NCI-H1436 treated with DMSO at 0.1 percent for 48 hours (cell line): ENCODE measurements at regions not wholly inside any gene's neighbourhood (a gene's known extent, or its start where the extent isn't known, plus 50 kb on each side); places are given as distances from the start of the nearest gene placed in this dataset.

Source experiments
- DNase-seq: peaks from one replicate; lab custom pipeline; 2025; lab: John Stamatoyannopoulos, UW

DNA sequence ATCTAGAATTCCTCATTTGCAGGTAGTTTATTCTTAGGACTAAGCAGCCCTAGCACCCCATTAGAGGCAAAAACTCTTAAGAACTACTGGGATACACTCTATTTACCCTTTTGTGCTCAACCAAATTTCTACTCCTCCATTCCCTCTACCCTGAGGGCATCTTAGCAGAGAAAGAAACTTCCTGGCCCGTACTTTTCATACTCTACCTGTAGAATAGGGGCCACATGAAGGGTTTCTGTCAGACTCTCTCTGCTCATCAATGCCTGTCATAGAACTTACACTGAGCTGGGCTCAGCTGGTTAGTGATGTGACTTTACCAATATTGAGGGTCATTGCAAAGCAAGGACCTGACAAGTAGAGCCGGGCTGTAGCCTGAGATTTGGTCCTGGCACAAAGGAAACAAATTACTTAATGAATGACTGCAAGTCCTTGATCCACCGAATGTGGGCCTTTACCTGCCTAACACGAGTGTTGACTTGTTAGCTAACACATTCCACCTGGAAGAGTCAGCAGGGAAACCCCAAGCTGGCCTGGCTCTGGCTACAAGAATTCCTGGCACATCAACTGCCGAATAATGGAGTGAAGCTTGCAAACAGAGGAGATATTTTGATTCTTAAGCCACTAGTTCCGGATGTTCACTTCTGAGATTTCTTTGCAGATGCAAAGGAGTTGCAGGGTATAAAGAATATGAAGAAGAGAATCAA, 280.5 kb upstream of the JAG1 start:
- no peak for DNase-seq

DNA sequence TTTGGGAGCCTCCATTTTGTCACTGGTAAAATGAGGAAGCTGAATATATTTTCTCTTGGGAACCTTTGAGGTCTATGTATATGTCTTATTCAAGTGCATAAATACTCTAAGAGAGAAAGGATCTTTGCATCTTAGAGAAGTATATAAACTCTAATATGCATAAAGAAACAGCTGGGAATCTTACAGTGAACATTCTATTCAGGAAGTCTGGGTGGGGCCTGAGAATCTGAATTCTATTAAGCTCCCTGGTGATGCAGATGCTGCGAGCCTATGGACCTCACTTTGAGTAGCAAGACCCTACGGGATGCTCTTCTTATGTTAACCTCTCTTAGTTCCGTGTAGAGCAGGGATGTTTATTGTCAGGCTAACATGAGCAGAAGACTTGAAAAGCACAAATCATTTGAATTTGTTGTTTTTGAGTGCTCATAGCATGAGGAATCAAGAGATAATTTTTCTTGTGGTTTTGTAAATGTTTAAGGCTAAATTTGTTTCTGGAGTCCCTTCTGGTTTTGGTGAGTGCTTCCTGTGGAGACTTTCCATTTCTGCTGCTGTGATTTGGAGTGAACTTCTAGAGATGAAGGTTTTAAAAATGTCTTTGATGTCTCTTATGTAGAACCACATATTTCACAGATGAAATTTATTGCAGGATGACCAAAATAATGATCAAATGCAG, 281.2 kb upstream of the JAG1 start:
- DNase-seq: no peak

DNA sequence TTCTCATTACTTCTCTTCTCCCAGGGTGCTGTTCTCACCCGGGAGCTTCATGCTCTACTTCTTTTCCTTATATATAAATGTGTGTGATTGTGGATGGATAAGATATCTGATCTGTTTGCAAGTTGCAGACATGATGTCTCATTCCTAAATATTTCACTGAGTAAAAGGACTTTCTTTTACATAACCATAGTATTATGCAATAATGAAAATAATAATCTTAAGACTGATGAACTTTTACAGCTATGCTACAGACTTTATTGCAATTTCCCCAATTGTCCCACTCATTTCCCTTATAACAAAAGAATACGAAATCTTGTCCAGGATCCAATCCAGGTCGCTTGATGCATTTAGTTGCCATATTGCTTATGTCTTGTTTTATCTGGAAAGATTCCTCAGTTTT, 284.5 kb upstream of the JAG1 start:
- no peak for DNase-seq

DNA sequence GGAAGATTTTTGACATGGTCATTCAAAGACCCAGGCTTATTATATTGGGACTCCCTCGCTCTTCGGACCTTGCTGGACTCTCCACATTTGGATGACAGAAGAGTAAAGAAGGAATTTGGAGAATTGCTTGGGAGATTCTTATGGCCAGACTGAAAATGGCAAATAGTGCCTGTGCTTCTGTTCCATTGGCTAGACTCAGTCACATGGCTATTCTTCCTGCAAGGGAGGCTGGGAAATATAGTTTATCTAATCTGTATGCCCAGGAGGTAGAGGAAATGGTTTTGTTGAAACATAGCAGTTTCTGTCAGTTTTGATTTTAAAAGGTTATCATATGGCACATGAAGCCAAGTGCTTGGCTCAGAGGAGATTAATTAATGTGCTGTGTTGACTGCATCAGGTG, 286.6 kb upstream of the JAG1 start:
- no peak for DNase-seq

DNA sequence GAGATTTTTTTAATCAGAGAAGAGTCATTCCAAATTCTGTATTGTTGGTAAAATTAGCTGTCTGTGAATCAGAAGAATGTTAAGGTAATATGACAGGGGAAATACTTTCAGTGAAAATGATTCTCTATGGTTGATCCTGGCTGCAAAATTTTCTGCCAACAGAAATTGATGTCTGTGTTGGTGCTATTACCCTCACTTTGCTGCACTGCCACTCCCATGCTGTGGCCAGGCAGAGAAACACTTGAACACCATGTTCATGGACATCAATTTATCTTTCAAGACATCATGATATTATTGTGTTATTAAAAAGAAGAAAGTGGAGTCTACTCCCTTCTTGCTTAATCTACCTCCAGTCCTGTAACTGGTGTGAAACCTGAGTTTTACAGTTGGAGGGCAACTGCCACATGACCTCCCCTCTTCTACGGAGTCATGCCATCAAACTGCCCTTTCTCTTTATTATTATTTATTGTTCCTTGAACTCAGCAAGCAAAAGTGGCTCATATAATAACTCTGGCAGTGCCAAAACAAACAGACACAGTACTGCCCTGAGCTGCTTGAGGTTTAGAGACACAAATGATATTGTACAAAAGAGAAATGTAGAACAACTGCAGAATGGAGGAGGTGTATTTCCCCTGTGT, 288.0 kb upstream of the JAG1 start:
- no peak for DNase-seq

DNA sequence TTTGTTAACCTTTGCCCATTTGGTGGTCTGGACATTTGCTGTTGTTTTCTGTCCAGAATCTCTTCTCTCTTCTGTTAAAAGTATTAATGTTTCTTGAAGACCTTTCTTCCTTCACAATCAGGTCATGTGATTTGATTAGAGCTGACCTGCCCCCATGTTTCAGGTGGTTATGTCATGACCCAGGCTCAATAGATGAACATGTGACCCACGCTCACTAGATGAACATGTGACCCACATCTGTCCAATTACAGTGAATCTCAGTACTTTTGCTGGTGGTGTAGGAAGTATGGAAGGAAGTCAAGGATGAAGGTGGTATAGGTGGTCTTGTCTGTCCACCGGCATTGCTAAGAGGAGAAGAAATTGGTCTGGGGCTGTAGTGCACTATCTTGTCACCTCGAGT, 289.1 kb upstream of the JAG1 start:
- DNase-seq: no peak

DNA sequence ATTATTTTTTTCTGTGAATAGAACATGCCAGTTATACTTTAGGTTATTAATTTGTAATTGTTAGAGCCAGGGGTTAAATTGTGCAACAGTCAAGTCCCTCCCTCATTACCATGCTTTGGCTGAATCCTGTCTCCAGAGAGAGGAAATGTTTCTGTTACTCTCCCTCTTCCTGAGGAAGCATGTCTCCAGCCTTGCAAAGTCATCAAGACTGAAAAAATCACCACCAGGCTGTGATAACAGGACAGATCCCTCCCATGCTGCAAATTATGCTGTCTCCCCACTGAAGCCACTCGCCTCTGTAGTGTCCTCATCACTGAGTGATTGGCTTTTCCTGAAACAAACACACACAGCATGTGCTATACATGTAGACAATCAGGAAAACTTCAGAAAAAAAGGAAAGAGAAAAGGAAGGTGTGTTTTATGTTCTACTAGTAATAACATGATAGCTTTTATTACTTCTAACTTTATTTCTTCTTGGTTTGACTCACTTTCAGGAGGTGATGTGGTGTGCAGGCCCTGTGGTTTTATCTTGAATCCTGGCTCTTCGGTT, 290.0 kb upstream of the JAG1 start:
- DNase-seq: no peak

DNA sequence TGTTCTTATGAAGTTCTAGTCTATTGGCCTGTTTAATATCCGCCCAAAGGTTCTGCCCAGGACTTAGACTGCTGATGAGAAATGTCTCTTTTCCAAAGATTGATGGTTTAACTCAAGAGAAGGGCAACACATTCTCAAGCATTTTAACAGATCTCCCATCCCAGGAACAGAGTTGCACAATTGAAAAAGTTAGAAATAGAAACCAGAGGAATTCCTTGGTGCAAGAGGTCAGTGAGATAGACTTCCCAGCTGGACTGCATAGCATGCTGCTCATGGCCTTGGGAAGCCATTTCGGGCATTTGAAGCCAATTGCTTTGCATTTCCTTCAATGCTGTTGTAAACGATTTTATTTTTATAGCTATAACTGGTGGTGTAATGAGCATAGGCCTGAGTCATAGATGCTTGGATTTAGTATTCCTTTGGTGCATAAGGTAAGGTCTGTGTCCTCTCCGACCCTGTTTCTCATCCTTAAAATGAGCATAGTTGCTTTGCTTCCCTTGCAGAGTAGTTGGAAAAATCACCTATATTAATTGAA, 292.2 kb upstream of the JAG1 start:
- DNase-seq: no peak

DNA sequence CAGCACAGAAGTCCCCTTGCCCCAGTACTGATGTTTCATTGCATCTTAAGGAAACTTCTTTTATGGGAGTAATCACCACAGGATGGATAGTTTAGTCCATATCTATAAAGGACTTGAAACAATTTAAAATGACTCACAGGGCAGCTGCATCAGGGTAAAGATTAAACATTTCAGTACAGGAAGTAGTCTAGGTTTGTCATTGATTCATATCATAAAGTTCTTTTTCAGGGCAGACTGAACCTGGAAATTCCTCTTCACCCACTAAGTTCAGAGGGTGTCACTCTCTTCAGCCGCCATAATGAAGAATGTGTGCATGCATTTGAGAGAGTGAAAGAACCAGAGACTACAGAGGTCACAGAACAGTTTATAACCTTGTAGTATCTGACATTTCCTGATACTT, 296.3 kb upstream of the JAG1 start:
- DNase-seq: no peak

DNA sequence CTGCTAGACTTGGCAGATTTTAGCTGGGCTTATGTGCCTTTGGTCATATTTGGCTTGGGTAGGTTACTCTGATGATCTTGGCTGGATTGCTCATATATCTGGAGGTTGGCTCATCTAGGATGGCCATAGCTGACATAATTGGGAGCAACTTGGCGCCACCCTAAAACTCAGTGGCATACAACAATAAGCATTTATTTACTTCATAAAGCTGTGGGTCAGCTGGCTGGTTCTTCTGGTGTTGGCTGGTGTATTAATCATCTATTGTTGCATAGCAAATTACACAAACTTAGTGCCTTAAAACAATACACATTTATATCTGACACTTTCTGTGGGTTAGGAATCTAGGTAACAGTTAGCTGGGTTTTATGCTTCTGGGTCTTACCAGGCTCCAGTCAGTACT, 297.3 kb upstream of the JAG1 start:
- no peak for DNase-seq

DNA sequence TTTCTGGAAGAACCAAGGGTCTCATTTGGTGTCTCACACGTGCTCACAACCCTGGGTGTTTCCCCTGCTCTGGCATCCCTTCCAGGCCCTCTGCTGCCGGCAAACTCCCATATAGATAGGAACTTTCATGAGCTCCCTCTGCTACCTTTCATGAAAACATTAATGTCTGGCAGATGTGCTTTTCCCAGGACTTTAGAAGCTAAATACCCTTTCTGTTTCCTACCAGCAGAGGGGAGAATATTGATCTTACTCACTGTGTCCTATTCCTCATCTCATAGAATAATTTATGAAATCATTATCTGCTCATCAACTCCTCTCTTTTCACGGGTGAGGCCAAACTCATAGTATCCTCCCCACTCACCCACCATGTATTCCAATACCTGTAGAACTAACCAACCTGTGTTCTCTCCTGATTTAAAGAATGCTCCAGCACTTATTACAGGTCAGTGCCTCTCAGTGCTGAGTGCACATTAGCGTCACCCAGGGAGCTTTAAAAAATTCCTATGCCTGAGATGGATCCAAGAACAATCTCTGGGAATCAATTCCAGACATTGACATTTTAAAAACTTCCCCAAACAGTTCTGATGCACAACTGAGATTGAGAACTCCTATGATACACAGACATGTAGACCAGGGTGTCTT, 298.5 kb upstream of the JAG1 start:
- DNase-seq: no peak

DNA sequence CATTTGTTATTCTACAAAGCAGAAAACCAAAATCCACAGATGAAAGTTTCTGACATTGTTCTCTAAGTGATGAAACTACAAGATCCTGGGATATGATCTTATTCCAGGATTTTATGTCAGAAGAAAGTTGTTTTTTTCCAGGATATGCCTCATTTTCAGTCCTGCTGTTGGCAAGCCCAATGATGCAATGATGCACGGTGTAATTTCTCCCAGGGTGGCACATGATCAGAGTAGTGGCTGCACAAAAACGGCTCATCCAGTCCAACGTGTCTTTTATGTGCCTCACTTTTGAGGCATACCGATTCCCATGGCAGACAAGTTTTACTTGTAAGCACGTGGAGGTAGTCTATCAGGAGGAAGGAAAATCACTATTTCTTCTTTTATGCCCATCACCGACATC, 302.3 kb upstream of the JAG1 start:
- DNase-seq: no peak

DNA sequence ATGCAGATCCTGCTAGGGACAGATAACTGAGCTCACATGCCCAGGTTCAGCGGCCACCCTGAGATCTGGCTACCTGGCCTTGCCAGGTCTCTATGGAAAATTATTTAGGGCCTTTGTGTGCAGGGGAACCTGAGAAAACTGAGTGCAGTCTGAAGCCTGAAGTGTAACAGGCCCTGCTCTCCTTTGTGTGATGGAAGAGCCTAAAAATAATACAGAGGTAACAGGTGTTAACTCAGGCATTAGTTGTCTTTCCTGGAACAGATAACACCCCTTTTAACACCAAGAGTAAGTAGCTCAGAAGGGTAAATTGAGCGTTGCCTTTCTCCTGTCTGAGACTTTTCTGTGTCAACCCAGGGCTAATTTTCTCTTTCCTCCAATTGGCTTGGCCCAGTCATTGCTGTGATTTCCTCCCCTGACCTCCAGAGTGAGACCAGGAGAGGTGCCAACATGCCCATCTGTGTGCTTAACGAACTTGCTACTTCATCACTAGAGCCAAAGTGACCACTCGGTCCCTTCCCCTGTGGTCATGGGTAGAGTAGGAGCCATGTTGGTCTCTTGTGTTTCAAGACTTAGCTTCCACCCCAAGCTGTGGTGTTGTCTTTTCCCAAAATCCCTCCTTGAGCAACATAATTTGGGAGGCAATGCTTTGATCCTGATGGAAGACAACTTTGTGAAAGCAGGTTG, 304.4 kb upstream of the JAG1 start:
- DNase-seq: no peak

DNA sequence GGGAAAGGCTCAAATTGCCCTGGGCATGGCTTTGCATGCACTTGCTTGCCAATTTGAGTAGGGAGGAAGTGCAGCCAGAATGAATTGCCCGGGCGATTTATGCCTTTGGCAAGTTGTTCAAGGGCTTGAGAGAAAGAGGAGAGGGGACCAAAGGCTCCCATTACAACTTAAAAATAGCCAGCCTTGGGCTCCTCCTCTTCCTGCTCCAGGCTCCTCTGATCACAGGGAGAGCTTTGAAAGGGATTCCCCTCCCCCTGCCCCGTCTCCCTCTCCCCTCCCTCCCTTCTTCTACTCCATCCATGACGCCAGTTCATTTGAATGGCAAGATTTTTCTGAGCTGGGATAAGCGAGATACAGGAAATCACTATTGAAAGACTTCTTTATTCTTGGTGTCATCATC, 304.9 kb upstream of the JAG1 start:
- no peak for DNase-seq

DNA sequence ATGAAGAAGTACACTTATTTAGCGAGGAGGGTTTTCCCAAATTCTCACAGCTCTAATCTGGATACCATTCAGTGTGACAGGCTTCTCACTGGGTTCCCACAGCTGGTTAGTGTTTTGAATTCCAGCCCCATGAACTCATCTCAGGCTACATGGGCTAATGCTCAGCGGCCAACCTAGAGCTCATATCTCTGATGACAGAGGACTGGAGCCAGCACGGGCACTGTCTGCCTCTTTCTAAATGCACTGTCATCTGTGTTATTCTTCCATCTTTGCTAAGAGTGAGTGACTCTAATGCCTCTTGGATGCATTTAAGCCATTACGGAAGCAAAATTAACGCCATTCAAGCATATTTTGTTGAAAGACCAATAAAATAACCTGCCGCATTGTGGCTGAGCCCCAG, 308.9 kb upstream of the JAG1 start:
- no peak for DNase-seq

DNA sequence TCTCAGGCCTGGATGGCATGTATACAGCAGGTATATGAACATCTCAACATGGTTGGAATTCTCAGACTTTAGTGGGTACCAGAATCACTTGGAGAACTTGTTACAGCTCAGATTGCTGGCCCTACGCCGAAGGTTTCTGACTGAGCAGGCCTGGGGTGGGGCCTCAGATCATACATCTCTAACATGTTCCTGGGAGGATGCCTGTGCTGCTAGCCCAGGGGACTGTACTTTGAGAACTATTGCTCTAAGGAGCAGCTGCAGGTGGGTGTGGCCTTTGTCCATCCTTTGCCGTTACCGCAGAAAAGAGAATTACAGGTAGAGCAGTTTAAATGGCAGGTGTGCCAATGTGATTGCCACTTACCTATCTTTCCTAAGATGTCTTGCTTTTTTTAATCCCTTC, 310.5 kb upstream of the JAG1 start:
- no peak for DNase-seq

DNA sequence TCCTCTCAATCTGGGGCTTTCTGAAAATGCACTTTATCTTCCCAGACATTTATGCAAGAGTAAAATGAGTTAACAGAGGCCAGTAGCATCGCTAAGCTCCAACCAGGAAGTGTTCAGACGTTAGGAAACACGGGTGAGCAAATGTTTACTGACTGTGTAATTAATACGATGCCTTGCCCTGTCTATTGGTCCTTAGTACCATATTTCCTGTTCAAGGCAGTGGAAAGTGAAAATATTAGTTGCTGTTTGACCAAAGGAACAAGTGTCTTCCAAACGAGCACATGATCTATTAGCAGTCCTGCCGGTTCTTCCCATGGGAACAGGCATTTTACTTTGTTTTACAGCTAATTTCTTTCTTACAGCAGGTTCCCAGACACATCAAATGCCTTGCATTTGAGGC, 311.1 kb upstream of the JAG1 start:
- no peak for DNase-seq

DNA sequence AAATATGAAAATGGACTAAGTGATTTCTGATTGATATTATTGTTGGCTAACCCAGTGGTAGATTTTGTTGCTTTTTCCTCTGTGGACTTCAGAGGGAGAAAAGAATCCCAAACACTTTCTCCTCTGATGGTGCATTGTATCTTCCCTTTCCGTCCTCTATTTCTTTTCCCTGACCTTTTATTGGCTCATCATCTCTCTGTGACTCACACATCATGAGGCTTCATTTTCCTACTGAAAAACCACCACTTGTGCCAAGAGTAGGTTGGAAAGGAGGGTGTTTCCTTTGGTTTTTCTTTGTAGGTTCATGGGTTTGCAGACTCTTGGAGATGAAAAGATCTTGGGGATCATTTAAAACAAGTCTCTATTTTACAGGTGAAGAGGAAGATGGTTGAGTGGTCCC, 311.7 kb upstream of the JAG1 start:
- DNase-seq: no peak

DNA sequence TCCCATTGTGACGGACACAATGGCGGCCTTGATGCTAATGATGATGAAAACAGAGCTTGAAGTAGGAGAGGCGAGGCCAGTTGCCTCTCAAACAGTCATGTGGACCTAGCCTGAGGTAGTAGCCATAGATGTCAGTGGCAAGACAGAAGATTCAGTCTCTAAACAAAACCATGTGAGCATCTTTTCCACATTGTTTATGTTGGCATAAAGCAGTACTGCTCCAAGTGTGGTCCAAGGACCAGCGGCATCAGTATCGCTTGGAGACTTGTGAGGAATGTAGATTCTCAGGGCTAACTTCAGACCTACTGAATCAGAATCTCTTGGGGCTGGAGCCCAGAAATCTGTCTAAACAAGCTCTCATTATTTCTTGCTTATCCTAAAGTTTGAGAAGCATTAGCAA, 312.8 kb upstream of the JAG1 start:
- DNase-seq: no peak

DNA sequence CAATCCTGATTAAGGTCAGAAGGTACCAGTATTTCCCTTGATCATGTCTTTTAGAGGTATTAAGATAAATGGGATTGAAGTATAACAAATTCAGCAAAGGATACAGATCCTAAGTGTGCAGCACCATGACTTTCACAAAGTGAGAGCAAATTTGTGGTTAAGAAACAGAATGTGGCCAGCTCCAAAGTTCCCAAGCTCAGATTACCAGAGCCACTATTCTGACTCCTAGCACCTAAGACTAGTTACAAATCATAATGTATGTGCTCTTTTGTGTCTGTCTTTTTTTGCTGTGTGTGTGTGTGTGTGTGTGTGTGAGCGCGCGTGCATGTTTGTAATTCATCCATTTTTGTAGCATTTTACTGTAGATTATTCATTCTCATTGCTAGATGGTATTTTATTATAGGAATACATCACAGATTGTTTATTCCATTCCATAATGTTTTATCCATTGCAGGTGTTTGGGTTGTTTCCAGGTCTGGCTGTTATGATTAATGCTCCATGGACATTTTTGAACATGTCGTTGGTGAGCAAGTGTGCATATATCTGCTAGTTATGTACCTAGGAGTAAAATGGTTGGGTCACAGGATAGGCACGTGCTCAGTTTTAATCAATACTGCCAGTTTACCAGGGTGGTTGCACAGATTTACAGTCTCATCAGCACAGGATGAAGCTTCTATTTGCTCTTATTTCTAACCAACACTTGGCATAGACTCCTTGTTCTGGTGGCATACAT, 314.0 kb upstream of the JAG1 start:
- DNase-seq: no peak

DNA sequence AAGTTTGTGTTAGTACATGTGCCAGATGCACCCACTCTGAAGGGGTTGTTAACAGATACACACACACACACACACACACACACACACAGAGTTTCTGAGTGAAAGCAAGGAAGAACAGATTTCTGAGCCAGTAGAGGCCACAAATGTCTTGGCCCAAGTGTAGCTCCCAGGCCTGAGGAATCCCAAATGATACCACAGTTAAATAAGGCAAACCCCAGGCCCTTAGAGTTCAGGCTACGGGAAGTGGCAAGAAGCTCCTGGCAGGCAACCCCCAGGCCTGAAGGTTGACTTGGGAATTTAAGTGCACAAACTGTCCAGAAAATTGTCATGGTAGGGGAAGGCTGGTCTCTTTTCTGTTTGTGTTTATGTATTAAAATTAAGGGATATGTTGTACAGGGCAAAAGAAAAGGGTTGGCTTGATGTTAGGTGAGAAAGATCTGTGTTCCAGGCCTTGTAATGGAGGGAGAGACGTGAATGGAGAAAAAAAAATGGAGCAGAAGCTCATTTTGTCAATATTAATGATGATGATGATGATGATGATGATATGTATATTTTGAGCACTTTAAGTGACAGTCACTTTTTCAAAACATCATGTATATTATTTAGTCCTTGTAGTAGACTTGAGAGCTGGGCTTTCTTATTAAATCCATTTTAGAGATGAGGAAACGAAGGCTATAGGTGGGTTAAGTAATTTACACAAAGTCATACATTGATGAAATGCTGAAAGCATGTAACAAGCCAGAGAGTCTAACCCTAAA, 317.0 kb upstream of the JAG1 start:
- DNase-seq: no peak
